IMR-90 (cell line): ENCODE measurements at regions not wholly inside any gene's neighbourhood (a gene's known extent, or its start where the extent isn't known, plus 50 kb on each side); places are given as distances from the start of the nearest gene placed in this dataset.

Experiments
- ATAC-seq: fragments of 200-7000 bp; cut with Tn5 transposase; 2 replicates; pipeline ENCODE4 v1.9.1; 2020; ENCODE audit warnings: low read depth, mild to moderate bottlenecking, moderate library complexity
- BruUV-seq: library from RNA; stranded (reverse); fragments of 400-500 nt; replicated peaks from 2 replicates; lab custom pipeline; 2021; lab: Mats Ljungman, UMichigan
- CTCF ChIA-PET: fragments of 300-600 bp; formaldehyde crosslinking; extraction: SDS; loops from one replicate; lab custom pipeline; 2021; ENCODE audit warnings: antibody characterized with exemption; lab: Yijun Ruan, JAX
- POLR2A ChIA-PET: fragments of 300-600 bp; sonication (Branson Sonifier 250); formaldehyde crosslinking; loops from one replicate; lab custom pipeline; 2022; ENCODE audit warnings: antibody characterized with exemption; ENCODE audit not compliant: unreplicated experiment; lab: Charles Lee
- DNase-seq: peaks from one replicate; pipeline ENCODE4 v3.0.0; 2013
- H2AFZ ChIP-seq: replicated peaks from 2 replicates; pipeline ENCODE3; 2013; ENCODE audit warnings: low read length, mild to moderate bottlenecking; ENCODE audit not compliant: poor library complexity
- H2AK5ac ChIP-seq: 2 replicates; pipeline ENCODE4 v1.6.1; 2013; ENCODE audit warnings: low read depth, low read length, inconsistent platforms
- H2AK9ac ChIP-seq: replicated peaks from 2 replicates; pipeline ENCODE3; 2013; ENCODE audit warnings: mild to moderate bottlenecking, low read depth, low read length, moderate library complexity; ENCODE audit not compliant: poor library complexity
- H2BK120ac ChIP-seq: 2 replicates; pipeline ENCODE4 v1.6.1; 2013; ENCODE audit warnings: low read depth, low read length, inconsistent platforms
- H2BK15ac ChIP-seq: 3 replicates; pipeline ENCODE4 v1.6.1; 2013; ENCODE audit warnings: low read depth, low read length, inconsistent platforms
- H2BK20ac ChIP-seq: 2 replicates; pipeline ENCODE4 v1.6.1; 2013; ENCODE audit warnings: low read depth, mild to moderate bottlenecking, inconsistent platforms, low read length, moderate library complexity
- H2BK5ac ChIP-seq: 2 replicates; pipeline ENCODE4 v1.6.1; 2013; ENCODE audit warnings: mild to moderate bottlenecking, low read depth, low read length, inconsistent platforms; ENCODE audit not compliant: poor library complexity, severe bottlenecking
- H3K14ac ChIP-seq: replicated peaks from 2 replicates; pipeline ENCODE4 v1.6.1; 2013; ENCODE audit warnings: low read depth, low read length, inconsistent platforms
- H3K18ac ChIP-seq: 2 replicates; pipeline ENCODE4 v1.6.1; 2013; ENCODE audit warnings: low read depth, low read length, control low read depth
- H3K23ac ChIP-seq: 2 replicates; pipeline ENCODE4 v1.6.1; 2013; ENCODE audit warnings: low read depth, low read length, inconsistent platforms
- H3K27ac ChIP-seq: 2 replicates; pipeline ENCODE4 v1.5.1; 2013; ENCODE audit warnings: mild to moderate bottlenecking, control low read depth, low read length; ENCODE audit not compliant: insufficient read depth
- H3K27me3 ChIP-seq: 2 replicates; pipeline ENCODE4 v1.6.1; 2013; ENCODE audit warnings: low read length; ENCODE audit not compliant: control insufficient read depth, insufficient read depth
- H3K36me3 ChIP-seq: 2 replicates; pipeline ENCODE4 v1.6.1; 2013; ENCODE audit warnings: low read length, mixed read lengths; ENCODE audit not compliant: control insufficient read depth, insufficient read depth
- H3K4ac ChIP-seq: 2 replicates; pipeline ENCODE4 v1.6.1; 2013; ENCODE audit warnings: low read depth, low read length, inconsistent platforms
- H3K4me1 ChIP-seq: 2 replicates; pipeline ENCODE4 v1.6.1; 2013; ENCODE audit warnings: low read length, mixed read lengths; ENCODE audit not compliant: control insufficient read depth, insufficient read depth
- H3K4me2 ChIP-seq: 2 replicates; pipeline ENCODE4 v1.6.1; 2013; ENCODE audit warnings: low read depth, mild to moderate bottlenecking, control low read depth, low read length, moderate library complexity
- H3K4me3 ChIP-seq: 2 replicates; pipeline ENCODE4 v1.5.1; 2013; ENCODE audit warnings: low read depth, mild to moderate bottlenecking, control low read depth, low read length, moderate library complexity; ENCODE audit not compliant: insufficient read depth
- H3K56ac ChIP-seq: 2 replicates; pipeline ENCODE4 v1.6.1; 2013; ENCODE audit warnings: low read length, inconsistent platforms; ENCODE audit not compliant: insufficient read depth; ENCODE audit errors: extremely low read depth
- H3K79me1 ChIP-seq, 2 experiments: 2 replicates each; pipeline ENCODE4 v1.6.1; 2013; ENCODE audit warnings: low read length in 2 of 2, inconsistent platforms in 1 of 2, low read depth in 1 of 2
- H3K9ac ChIP-seq: 2 replicates; pipeline ENCODE4 v1.6.1; 2013; ENCODE audit warnings: low read depth, low read length, control low read depth
- H3K9me1 ChIP-seq: 2 replicates; pipeline ENCODE4 v1.6.1; 2013; ENCODE audit warnings: low read length, inconsistent platforms; ENCODE audit not compliant: insufficient read depth
- H3K9me3 ChIP-seq: 2 replicates; pipeline ENCODE4 v1.6.1; 2013; ENCODE audit warnings: low read length; ENCODE audit not compliant: control insufficient read depth, insufficient read depth
- H4K20me1 ChIP-seq: 2 replicates; pipeline ENCODE4 v1.6.1; 2013; ENCODE audit warnings: low read length, inconsistent platforms; ENCODE audit not compliant: insufficient read depth
- H4K5ac ChIP-seq: 2 replicates; pipeline ENCODE4 v1.6.1; 2013; ENCODE audit warnings: mild to moderate bottlenecking, low read depth, low read length, control low read depth
- H4K8ac ChIP-seq, 2 experiments: 2 replicates each; pipeline ENCODE4 v1.6.1; 2013; ENCODE audit warnings: low read depth in 2 of 2, low read length in 2 of 2, control low read depth in 1 of 2, inconsistent platforms in 1 of 2
- H4K91ac ChIP-seq: 2 replicates; pipeline ENCODE4 v1.6.1; 2013; ENCODE audit warnings: low read depth, low read length, inconsistent platforms; ENCODE audit not compliant: insufficient read depth
- BHLHE40 ChIP-seq: fragments of 150-350 bp; IDR thresholded peaks from 2 replicates; pipeline ENCODE4 v1.6.1; 2016; ENCODE audit warnings: mild to moderate bottlenecking, low read depth, low read length
- CEBPB ChIP-seq: IDR thresholded peaks from 2 replicates; pipeline ENCODE4 v1.6.1; 2012; ENCODE audit warnings: low read depth, low read length, improper control_type of control experiment
- CHD1 ChIP-seq: IDR thresholded peaks from 2 replicates; pipeline ENCODE4 v1.6.1; 2012; ENCODE audit warnings: low read depth, low read length, improper control_type of control experiment
- ELK1 ChIP-seq: fragments of 150-350 bp; IDR thresholded peaks from 2 replicates; pipeline ENCODE4 v1.6.1; 2016; ENCODE audit warnings: low read depth, mild to moderate bottlenecking, low read length, moderate library complexity, borderline replicate concordance
- FOS ChIP-seq: fragments of 150-350 bp; IDR thresholded peaks from 2 replicates; pipeline ENCODE4 v1.6.1; 2016; ENCODE audit warnings: low read depth, low read length
- MAFK ChIP-seq: IDR thresholded peaks from 2 replicates; pipeline ENCODE4 v1.6.1; 2012; ENCODE audit warnings: low read depth, low read length, improper control_type of control experiment
- MAZ ChIP-seq: IDR thresholded peaks from 2 replicates; pipeline ENCODE4 v1.6.1; 2012; ENCODE audit warnings: low read depth, mild to moderate bottlenecking, low read length, improper control_type of control experiment, moderate library complexity, borderline replicate concordance
- MXI1 ChIP-seq: IDR thresholded peaks from 2 replicates; pipeline ENCODE4 v1.6.1; 2012; ENCODE audit warnings: low read depth, mild to moderate bottlenecking, low read length, moderate library complexity, borderline replicate concordance
- NFE2L2 ChIP-seq: fragments of 150-350 bp; IDR thresholded peaks from 2 replicates; pipeline ENCODE4 v1.6.1; 2016; ENCODE audit warnings: low read depth, mild to moderate bottlenecking, low read length
- POLR2A ChIP-seq: IDR thresholded peaks from 2 replicates; pipeline ENCODE4 v1.6.1; 2012; ENCODE audit warnings: mild to moderate bottlenecking, low read depth, low read length
- RAD21 ChIP-seq: IDR thresholded peaks from 2 replicates; pipeline ENCODE4 v1.6.1; 2012; ENCODE audit warnings: low read length, improper control_type of control experiment
- RCOR1 ChIP-seq: IDR thresholded peaks from 2 replicates; pipeline ENCODE4 v1.6.1; 2012; ENCODE audit warnings: mild to moderate bottlenecking, low read length, improper control_type of control experiment; ENCODE audit not compliant: insufficient replicate concordance
- RFX5 ChIP-seq: IDR thresholded peaks from 2 replicates; pipeline ENCODE4 v1.8.0; 2012; ENCODE audit warnings: low read depth, mild to moderate bottlenecking, low read length, moderate library complexity
- SMC3 ChIP-seq: fragments of 150-350 bp; IDR thresholded peaks from 2 replicates; pipeline ENCODE4 v1.6.1; 2016; ENCODE audit warnings: low read depth, mild to moderate bottlenecking, antibody characterized with exemption, low read length, moderate library complexity
- USF2 ChIP-seq: fragments of 150-350 bp; IDR thresholded peaks from 2 replicates; pipeline ENCODE4 v1.6.1; 2017; ENCODE audit warnings: mild to moderate bottlenecking, antibody characterized with exemption, low read length, low read depth
- WGBS, 2 experiments: methylation state at CpG; one replicate each; pipeline versions ENCODE4 v1.1.5 to v1.1.7; 2013; ENCODE audit warnings: missing lambda C conversion rate in 2 of 2; ENCODE audit not compliant: insufficient read length in 1 of 2; ENCODE audit errors: extremely low coverage in 2 of 2; 5-methylcytosine and 5-hydroxymethylcytosine counted together
- dilution Hi-C: fragments of 300-500 bp; cut with HindIII; formaldehyde crosslinking; loops from one replicate; pipeline ENCODE4 v1.14.3; 2018; ENCODE audit warnings: low sequenced_read_pairs; ENCODE audit not compliant: unreplicated experiment
- in situ Hi-C: fragments of 300-500 bp; cut with MboI; formaldehyde crosslinking; loops from 3 replicates; pipeline ENCODE4 v1.14.3; 2019; ENCODE audit warnings: low sequenced_read_pairs, inconsistent platforms, mixed read lengths
- intact Hi-C: fragments of 100-400 bp; cut with micrococcal nuclease; formaldehyde crosslinking; loops from 2 replicates; pipeline ENCODE4 v1.10.0; 2022
- TF ChIP-seq, protein P1 (sequence below): conservative IDR thresholded peaks from 2 replicates; pipeline ENCODE4 v1.5.1; 2012; ENCODE audit warnings: mild to moderate bottlenecking, low read depth, low read length, improper control_type of control experiment

DNA sequence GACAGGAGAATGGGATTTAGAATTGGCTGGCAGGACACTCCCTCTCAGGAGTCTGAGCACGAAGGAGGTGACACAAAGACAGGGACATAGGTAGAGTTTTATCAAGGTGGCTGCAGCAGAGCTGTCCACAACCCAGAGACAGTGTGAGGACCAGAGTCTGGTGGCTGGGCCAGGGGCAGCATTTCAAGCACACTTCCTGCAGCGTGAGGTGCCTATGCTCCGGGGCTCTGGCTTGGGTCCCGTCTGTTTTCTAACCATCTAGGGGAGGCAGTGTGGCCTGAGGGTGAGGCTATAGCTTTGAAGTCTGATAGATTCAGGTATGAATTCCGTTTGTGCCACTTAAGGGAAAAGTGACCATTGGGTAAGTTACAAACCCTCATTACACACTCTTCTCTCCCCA lies 222.7 kb upstream of the ZMIZ1 start:
- no peak overlapping the region for H3K14ac ChIP-seq
- no peak for DNase-seq
- H4K91ac ChIP-seq: no peak overlapping the region
- dilution Hi-C loops: no loop called here
- H3K4me1 ChIP-seq: no peaks in the 10 kb centered on the region
- no peak overlapping the region for H2AK9ac ChIP-seq
- POLR2A ChIA-PET: no interaction called here
- no peak overlapping the region for H3K27ac ChIP-seq
- H4K8ac ChIP-seq: no peak overlapping the region
- H3K4me3 ChIP-seq: no peak overlapping the region
- no peaks in the 10 kb centered on the region for H3K36me3 ChIP-seq
- H2BK15ac ChIP-seq: no peak overlapping the region
- peaks cover 4% of the 10 kb centered on the region; the same call in 1 of the 2 replicates for H3K9me1 ChIP-seq
- H2AFZ ChIP-seq: no peak overlapping the region
- no peak overlapping the region for H3K9ac ChIP-seq
- H3K18ac ChIP-seq: no peak overlapping the region
- no peaks in the 10 kb centered on the region for H3K79me1 ChIP-seq
- H2BK5ac ChIP-seq: no peak overlapping the region
- no peak for ATAC-seq
- no peak overlapping the region for H3K56ac ChIP-seq
- BruUV-seq: no TSS peak
- no peaks in the 10 kb centered on the region for H4K20me1 ChIP-seq
- no peak overlapping the region for H2BK20ac ChIP-seq
- TF ChIP-seq RCOR1 (no peak), POLR2A (no peak), RAD21 (no peak), SMC3 (no peak), MAZ (no peak), RFX5 (no peak), MAFK (no peak), CHD1 (no peak), NFE2L2 (no peak), BHLHE40 (no peak), ELK1 (no peak), FOS (no peak), USF2 (no peak), CEBPB (no peak), MXI1 (no peak)
- TF ChIP-seq, protein P1, sequence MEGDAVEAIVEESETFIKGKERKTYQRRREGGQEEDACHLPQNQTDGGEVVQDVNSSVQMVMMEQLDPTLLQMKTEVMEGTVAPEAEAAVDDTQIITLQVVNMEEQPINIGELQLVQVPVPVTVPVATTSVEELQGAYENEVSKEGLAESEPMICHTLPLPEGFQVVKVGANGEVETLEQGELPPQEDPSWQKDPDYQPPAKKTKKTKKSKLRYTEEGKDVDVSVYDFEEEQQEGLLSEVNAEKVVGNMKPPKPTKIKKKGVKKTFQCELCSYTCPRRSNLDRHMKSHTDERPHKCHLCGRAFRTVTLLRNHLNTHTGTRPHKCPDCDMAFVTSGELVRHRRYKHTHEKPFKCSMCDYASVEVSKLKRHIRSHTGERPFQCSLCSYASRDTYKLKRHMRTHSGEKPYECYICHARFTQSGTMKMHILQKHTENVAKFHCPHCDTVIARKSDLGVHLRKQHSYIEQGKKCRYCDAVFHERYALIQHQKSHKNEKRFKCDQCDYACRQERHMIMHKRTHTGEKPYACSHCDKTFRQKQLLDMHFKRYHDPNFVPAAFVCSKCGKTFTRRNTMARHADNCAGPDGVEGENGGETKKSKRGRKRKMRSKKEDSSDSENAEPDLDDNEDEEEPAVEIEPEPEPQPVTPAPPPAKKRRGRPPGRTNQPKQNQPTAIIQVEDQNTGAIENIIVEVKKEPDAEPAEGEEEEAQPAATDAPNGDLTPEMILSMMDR: no peak
- H3K9me3 ChIP-seq: peaks cover 5% of the 10 kb centered on the region
- H3K27me3 ChIP-seq: peaks cover 48% of the 10 kb centered on the region
- no peak overlapping the region for H3K4me2 ChIP-seq
- intact Hi-C loops: no loop called here
- H2BK120ac ChIP-seq: no peak overlapping the region
- no peak overlapping the region for H2AK5ac ChIP-seq
- in situ Hi-C loops: no loop called here
- no peak overlapping the region for H3K4ac ChIP-seq
- H3K23ac ChIP-seq: no peak overlapping the region
- WGBS, 2 experiments: no CpG with 5 or more reads among the region's 5 CpGs
- H4K5ac ChIP-seq: no peak overlapping the region
- CTCF ChIA-PET: no interaction called here
